H1 (cell line): ENCODE measurements at regions not wholly inside any gene's neighbourhood (a gene's known extent, or its start where the extent isn't known, plus 50 kb on each side); places are given as distances from the start of the nearest gene placed in this dataset.

Experiments
- BCL11A ChIP-seq, 2 experiments: IDR thresholded peaks; one replicate each; pipeline ENCODE4 v1.6.1; 2011; ENCODE audit warnings: low read depth in 2 of 2, low read length in 2 of 2, mild to moderate bottlenecking in 2 of 2
- CTBP2 ChIP-seq: IDR thresholded peaks from 2 replicates; pipeline ENCODE4 v1.7.0; 2011; ENCODE audit warnings: borderline replicate concordance, mild to moderate bottlenecking, moderate library complexity, mixed read lengths, low read length; ENCODE audit not compliant: insufficient read depth, insufficient read length
- MAFK ChIP-seq: IDR thresholded peaks from 2 replicates; pipeline ENCODE4 v1.6.1; 2012; ENCODE audit warnings: low read depth, mild to moderate bottlenecking, improper control_type of control experiment, low read length
- SIX5 ChIP-seq: IDR thresholded peaks from 2 replicates; pipeline ENCODE4 v1.6.1; 2011; ENCODE audit warnings: mild to moderate bottlenecking, low read depth, low read length
- SP4 ChIP-seq: IDR thresholded peaks from 2 replicates; pipeline ENCODE4 v1.6.1; 2012; ENCODE audit warnings: low read length, inconsistent platforms
- TF ChIP-seq, protein P1 (sequence below): fragments of 300-600 bp; sonication (generic); IDR thresholded peaks from 2 replicates; pipeline ENCODE4 v1.7.1; 2012; ENCODE audit warnings: low read length, moderate library complexity, mild to moderate bottlenecking, inconsistent platforms; ENCODE audit not compliant: insufficient replicate concordance

DNA sequence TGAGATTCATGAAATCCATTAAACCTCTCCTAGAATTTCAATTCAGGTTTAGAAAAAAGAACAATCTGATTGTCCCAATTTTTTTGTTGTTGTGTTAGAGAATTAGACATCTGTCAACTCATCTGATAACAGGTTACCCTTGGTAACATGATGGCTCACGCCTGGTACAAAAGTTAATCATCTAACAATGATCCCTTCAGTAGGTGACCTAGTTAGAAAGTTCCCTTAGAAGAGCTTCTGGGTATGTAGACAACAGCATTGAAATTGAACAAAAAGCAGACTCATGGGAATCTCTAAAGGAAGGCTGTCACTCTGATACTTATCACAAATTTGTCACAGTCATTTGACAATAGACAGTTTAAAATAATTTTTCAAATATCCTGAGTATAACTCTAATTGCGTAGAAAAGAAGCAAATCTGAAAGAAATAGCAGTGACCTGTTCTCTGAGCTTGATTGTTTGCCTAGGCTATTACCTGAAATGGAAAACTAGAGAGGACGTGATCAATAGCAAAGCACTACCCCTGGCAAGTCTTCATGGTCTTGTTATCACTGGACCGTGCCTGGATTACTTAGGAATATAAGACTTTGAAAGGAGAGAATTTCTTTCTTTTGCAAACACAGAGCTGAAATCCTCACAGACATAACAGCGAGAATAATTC is 880.4 kb upstream of the AGA start (continued):
- TF ChIP-seq, protein P1, sequence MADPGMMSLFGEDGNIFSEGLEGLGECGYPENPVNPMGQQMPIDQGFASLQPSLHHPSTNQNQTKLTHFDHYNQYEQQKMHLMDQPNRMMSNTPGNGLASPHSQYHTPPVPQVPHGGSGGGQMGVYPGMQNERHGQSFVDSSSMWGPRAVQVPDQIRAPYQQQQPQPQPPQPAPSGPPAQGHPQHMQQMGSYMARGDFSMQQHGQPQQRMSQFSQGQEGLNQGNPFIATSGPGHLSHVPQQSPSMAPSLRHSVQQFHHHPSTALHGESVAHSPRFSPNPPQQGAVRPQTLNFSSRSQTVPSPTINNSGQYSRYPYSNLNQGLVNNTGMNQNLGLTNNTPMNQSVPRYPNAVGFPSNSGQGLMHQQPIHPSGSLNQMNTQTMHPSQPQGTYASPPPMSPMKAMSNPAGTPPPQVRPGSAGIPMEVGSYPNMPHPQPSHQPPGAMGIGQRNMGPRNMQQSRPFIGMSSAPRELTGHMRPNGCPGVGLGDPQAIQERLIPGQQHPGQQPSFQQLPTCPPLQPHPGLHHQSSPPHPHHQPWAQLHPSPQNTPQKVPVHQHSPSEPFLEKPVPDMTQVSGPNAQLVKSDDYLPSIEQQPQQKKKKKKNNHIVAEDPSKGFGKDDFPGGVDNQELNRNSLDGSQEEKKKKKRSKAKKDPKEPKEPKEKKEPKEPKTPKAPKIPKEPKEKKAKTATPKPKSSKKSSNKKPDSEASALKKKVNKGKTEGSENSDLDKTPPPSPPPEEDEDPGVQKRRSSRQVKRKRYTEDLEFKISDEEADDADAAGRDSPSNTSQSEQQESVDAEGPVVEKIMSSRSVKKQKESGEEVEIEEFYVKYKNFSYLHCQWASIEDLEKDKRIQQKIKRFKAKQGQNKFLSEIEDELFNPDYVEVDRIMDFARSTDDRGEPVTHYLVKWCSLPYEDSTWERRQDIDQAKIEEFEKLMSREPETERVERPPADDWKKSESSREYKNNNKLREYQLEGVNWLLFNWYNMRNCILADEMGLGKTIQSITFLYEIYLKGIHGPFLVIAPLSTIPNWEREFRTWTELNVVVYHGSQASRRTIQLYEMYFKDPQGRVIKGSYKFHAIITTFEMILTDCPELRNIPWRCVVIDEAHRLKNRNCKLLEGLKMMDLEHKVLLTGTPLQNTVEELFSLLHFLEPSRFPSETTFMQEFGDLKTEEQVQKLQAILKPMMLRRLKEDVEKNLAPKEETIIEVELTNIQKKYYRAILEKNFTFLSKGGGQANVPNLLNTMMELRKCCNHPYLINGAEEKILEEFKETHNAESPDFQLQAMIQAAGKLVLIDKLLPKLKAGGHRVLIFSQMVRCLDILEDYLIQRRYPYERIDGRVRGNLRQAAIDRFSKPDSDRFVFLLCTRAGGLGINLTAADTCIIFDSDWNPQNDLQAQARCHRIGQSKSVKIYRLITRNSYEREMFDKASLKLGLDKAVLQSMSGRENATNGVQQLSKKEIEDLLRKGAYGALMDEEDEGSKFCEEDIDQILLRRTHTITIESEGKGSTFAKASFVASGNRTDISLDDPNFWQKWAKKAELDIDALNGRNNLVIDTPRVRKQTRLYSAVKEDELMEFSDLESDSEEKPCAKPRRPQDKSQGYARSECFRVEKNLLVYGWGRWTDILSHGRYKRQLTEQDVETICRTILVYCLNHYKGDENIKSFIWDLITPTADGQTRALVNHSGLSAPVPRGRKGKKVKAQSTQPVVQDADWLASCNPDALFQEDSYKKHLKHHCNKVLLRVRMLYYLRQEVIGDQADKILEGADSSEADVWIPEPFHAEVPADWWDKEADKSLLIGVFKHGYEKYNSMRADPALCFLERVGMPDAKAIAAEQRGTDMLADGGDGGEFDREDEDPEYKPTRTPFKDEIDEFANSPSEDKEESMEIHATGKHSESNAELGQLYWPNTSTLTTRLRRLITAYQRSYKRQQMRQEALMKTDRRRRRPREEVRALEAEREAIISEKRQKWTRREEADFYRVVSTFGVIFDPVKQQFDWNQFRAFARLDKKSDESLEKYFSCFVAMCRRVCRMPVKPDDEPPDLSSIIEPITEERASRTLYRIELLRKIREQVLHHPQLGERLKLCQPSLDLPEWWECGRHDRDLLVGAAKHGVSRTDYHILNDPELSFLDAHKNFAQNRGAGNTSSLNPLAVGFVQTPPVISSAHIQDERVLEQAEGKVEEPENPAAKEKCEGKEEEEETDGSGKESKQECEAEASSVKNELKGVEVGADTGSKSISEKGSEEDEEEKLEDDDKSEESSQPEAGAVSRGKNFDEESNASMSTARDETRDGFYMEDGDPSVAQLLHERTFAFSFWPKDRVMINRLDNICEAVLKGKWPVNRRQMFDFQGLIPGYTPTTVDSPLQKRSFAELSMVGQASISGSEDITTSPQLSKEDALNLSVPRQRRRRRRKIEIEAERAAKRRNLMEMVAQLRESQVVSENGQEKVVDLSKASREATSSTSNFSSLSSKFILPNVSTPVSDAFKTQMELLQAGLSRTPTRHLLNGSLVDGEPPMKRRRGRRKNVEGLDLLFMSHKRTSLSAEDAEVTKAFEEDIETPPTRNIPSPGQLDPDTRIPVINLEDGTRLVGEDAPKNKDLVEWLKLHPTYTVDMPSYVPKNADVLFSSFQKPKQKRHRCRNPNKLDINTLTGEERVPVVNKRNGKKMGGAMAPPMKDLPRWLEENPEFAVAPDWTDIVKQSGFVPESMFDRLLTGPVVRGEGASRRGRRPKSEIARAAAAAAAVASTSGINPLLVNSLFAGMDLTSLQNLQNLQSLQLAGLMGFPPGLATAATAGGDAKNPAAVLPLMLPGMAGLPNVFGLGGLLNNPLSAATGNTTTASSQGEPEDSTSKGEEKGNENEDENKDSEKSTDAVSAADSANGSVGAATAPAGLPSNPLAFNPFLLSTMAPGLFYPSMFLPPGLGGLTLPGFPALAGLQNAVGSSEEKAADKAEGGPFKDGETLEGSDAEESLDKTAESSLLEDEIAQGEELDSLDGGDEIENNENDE: no peak
- TF ChIP-seq SIX5: no peak
- TF ChIP-seq SP4: no peak
- no peak for TF ChIP-seq MAFK
- no peak for TF ChIP-seq CTBP2
- no peak for TF ChIP-seq BCL11A (IDR thresholded peaks at IDR 0.05; ENCODE audit: low read depth in 2 of 2, low read length in 2 of 2)
- TF ChIP-seq, all 59 proteins: peak for 0
